ENCODE measurements at regions not wholly inside any gene's neighbourhood (a gene's known extent, or its start where the extent isn't known, plus 50 kb on each side); places are given as distances from the start of the nearest gene placed in this dataset.

- BruUV-seq (replicated peaks): no TSS peak
- H3K27me3 ChIP-seq (replicated peaks in 1 of 2; ENCODE audit: control insufficient read depth in 2 of 2, insufficient read depth in 2 of 2, low read length in 1 of 2): no peaks in the 10 kb centered on the region
- ChIA-PET RAD21 (ENCODE audit: unreplicated experiment) (interaction anchor here (0.7 to 1.1 kb wide), 2 partner anchors 24 to 493 kb away, joined by 3 read pairs; no protein-coding TSS in a partner anchor), SMC1A (ENCODE audit: uncharacterized antibody, unreplicated experiment) (interaction anchor here (0.6 to 1.2 kb wide), 4 partner anchors 24 to 1098 kb away, joined by 3 read pairs; no protein-coding TSS in a partner anchor), CTCF (interaction anchor here (1.0 to 1.7 kb wide), 3 partner anchors 9 to 183 kb away, joined by 3 to 6 read pairs (median 4); no protein-coding TSS in a partner anchor), POLR2A (interaction anchor here (0.7 kb wide), 1 partner anchor 114 kb away, joined by 3 read pairs; no protein-coding TSS in a partner anchor)
- no peaks in the 10 kb centered on the region for H3K79me2 ChIP-seq (ENCODE audit: control insufficient read depth, insufficient read depth, low read length)
- DNase-seq (ENCODE audit: low read depth, low spot score) (no peak), FAIRE-seq (peak; percentile 47), ATAC-seq (no peak)
- H4K20me1 ChIP-seq (ENCODE audit: control insufficient read depth, insufficient read depth): no peaks in the 10 kb centered on the region
- no peak overlapping the region for H3K27ac ChIP-seq (ENCODE audit: control insufficient read depth, insufficient read depth)
- TF ChIP-seq ATF7 (IDR thresholded peaks at IDR 0.05; ENCODE audit: low read depth) (no peak), ETV6 (conservative IDR thresholded peaks at IDR 0.05 in 1 of 2, IDR thresholded peaks at IDR 0.05 in 1 of 2; ENCODE audit: borderline replicate concordance in 1 of 2, low read depth in 1 of 2) (no peak), RCOR1 (conservative IDR thresholded peaks at IDR 0.05; ENCODE audit: low read depth, low read length) (no peak), TAF1 (IDR thresholded peaks at IDR 0.05; ENCODE audit: borderline replicate concordance, low read depth, low read length) (no peak)
- H3K4me3 ChIP-seq: no peak overlapping the region
- no peak overlapping the region for H3K9ac ChIP-seq (ENCODE audit: control insufficient read depth, insufficient read depth, low read length)
- in situ Hi-C loops (cut with MboI) (no loop called here), intact Hi-C loops (cut with micrococcal nuclease; ENCODE audit: unreplicated experiment) (no loop called here)
- no peak overlapping the region for H2AFZ ChIP-seq (ENCODE audit: control insufficient read depth, low read depth, low read length)
- H3K9me3 ChIP-seq (replicated peaks; ENCODE audit: control insufficient read depth, insufficient read depth, low read length): no peaks in the 10 kb centered on the region
- over 99% methylated on average over 6 of the region's 6 CpGs for WGBS (ENCODE audit: insufficient coverage, insufficient replicate concordance, low lambda C conversion rate, missing lambda C conversion rate)
- no peaks in the 10 kb centered on the region for H3K4me1 ChIP-seq (ENCODE audit: control insufficient read depth, insufficient read depth, low read length)
- H3K4me2 ChIP-seq (ENCODE audit: control insufficient read depth, insufficient read depth): no peak overlapping the region
- H3K36me3 ChIP-seq (ENCODE audit: control insufficient read depth in 2 of 2, insufficient read depth in 2 of 2, low read length in 1 of 2): no peaks in the 10 kb centered on the region
These were observed 175.4 kb upstream of the TP63 start for GRCh38 chr3:189455641-189456417.

GRCh38 chr3:189457201-189457607 is 174.0 kb upstream of the TP63 start:
- intact Hi-C loops (cut with micrococcal nuclease; ENCODE audit: unreplicated experiment) (no loop called here), in situ Hi-C loops (cut with MboI) (no loop called here)
- ChIA-PET POLR2A (no interaction called here), SMC1A (ENCODE audit: uncharacterized antibody, unreplicated experiment) (interaction anchor here (0.5 to 1.0 kb wide), 3 partner anchors 19 to 155 kb away, joined by 3 to 4 read pairs (median 3); no protein-coding TSS in a partner anchor), RAD21 (ENCODE audit: unreplicated experiment) (no interaction called here), CTCF (no interaction called here)
- FAIRE-seq (no peak), DNase-seq (ENCODE audit: low read depth, low spot score) (no peak), ATAC-seq (no peak)
- H3K9me3 ChIP-seq (replicated peaks; ENCODE audit: control insufficient read depth, insufficient read depth, low read length): no peaks in the 10 kb centered on the region
- H2AFZ ChIP-seq (ENCODE audit: control insufficient read depth, low read depth, low read length): no peak overlapping the region
- no peaks in the 10 kb centered on the region for H3K4me1 ChIP-seq (ENCODE audit: control insufficient read depth, insufficient read depth, low read length)
- no peak overlapping the region for H3K9ac ChIP-seq (ENCODE audit: control insufficient read depth, insufficient read depth, low read length)
- H3K36me3 ChIP-seq (ENCODE audit: control insufficient read depth in 2 of 2, insufficient read depth in 2 of 2, low read length in 1 of 2): no peaks in the 10 kb centered on the region
- no TSS peak for BruUV-seq (replicated peaks)
- no peak for TF ChIP-seq TBL1XR1 (IDR thresholded peaks at IDR 0.05; ENCODE audit: low read depth, low read length)
- no peak for TF ChIP-seq NFYA (IDR thresholded peaks at IDR 0.05; ENCODE audit: borderline replicate concordance, low read depth, low read length)
- TF ChIP-seq WRNIP1 (IDR thresholded peaks at IDR 0.05; ENCODE audit: borderline replicate concordance, low read depth, low read length): no peak
- TF ChIP-seq TCF12 (IDR thresholded peaks at IDR 0.05; ENCODE audit: low read depth, low read length): no peak
- no peak for TF ChIP-seq NFIC (IDR thresholded peaks at IDR 0.05; ENCODE audit: low read depth, low read length)
- H4K20me1 ChIP-seq (ENCODE audit: control insufficient read depth, insufficient read depth): no peaks in the 10 kb centered on the region
- H3K79me2 ChIP-seq (ENCODE audit: control insufficient read depth, insufficient read depth, low read length): no peaks in the 10 kb centered on the region
- no peak overlapping the region for H3K4me2 ChIP-seq (ENCODE audit: control insufficient read depth, insufficient read depth)
- no peak overlapping the region for H3K27ac ChIP-seq (ENCODE audit: control insufficient read depth, insufficient read depth)
- H3K27me3 ChIP-seq (replicated peaks in 1 of 2; ENCODE audit: control insufficient read depth in 2 of 2, insufficient read depth in 2 of 2, low read length in 1 of 2): no peaks in the 10 kb centered on the region
- no peak overlapping the region for H3K4me3 ChIP-seq
- WGBS (ENCODE audit: insufficient coverage, insufficient replicate concordance, low lambda C conversion rate, missing lambda C conversion rate): 56% methylated on average over 7 of the region's 7 CpGs

Measured in GM12878 (cell line).